ENCODE measurements at regions not wholly inside any gene's neighbourhood (a gene's known extent, or its start where the extent isn't known, plus 50 kb on each side); places are given as distances from the start of the nearest gene placed in this dataset.

DNA sequence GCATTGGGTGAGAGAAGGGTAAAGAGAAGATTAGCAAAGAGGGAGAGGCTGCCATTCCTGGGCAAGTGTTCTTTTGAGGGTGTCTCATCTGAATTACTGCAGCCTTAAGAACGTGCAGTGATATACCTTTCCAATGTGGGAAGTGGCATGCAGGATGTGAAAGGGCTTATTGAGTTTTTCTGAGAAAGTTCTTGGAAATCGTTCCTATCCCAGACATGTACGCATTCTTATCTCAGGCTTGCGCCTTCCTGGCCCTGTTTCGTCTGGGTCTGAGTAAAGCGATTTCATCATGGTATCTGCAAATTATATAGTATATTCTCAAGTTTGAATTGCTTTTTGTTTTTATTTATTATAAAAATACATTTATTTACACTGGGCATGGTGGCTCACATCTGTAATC lies 699.8 kb downstream of the TRAM1L1 start:
- no peak overlapping the region for H3K4me3 ChIP-seq (replicated peaks; ENCODE audit: insufficient read depth, low read length)
- DNase-seq (ENCODE audit: low read depth in 1 of 2, low spot score in 1 of 2), result no peak
- H3K27me3 ChIP-seq (ENCODE audit: insufficient read depth, poor library complexity, severe bottlenecking), result no peaks in the 10 kb centered on the region
- TF ChIP-seq, protein P1, sequence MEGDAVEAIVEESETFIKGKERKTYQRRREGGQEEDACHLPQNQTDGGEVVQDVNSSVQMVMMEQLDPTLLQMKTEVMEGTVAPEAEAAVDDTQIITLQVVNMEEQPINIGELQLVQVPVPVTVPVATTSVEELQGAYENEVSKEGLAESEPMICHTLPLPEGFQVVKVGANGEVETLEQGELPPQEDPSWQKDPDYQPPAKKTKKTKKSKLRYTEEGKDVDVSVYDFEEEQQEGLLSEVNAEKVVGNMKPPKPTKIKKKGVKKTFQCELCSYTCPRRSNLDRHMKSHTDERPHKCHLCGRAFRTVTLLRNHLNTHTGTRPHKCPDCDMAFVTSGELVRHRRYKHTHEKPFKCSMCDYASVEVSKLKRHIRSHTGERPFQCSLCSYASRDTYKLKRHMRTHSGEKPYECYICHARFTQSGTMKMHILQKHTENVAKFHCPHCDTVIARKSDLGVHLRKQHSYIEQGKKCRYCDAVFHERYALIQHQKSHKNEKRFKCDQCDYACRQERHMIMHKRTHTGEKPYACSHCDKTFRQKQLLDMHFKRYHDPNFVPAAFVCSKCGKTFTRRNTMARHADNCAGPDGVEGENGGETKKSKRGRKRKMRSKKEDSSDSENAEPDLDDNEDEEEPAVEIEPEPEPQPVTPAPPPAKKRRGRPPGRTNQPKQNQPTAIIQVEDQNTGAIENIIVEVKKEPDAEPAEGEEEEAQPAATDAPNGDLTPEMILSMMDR (IDR thresholded peaks at IDR 0.05; ENCODE audit: insufficient read depth, low read length), result no peak
- TF ChIP-seq GABPA (IDR thresholded peaks at IDR 0.05; ENCODE audit: low read depth) (no peak), SPI1 (IDR thresholded peaks at IDR 0.05; ENCODE audit: borderline replicate concordance, low read depth) (no peak), POLR2AphosphoS5 (IDR thresholded peaks at IDR 0.05; ENCODE audit: low read depth) (no peak)
- H3K27ac ChIP-seq (replicated peaks), result no peak overlapping the region

DNA sequence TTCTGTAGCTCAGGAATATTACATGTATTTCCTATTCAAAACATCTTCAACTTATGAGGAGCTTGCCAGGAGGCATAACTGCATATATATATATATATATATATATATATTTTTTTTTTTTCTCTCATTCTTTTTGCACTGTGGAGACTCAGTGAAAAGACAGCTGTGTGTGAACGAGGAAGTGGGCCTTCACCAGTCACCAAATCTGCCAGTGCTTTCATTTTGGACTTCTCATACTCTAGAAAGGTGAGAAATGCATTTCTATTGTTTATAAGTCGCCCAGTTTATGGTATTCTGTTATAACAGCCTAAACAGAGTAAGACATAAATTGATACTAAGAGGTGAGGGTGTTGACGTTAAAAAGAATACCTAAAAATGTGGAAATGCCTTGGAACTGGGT lies 710.6 kb downstream of the TRAM1L1 start:
- no peak for DNase-seq (ENCODE audit: low read depth in 1 of 2, low spot score in 1 of 2)
- Histone ChIP-seq H3K27me3 (ENCODE audit: insufficient read depth, poor library complexity, severe bottlenecking) (no peaks in the 10 kb centered on the region), H3K4me3 (replicated peaks; ENCODE audit: insufficient read depth, low read length) (no peak overlapping the region), H3K27ac (replicated peaks) (no peak overlapping the region)
- no peak for TF ChIP-seq GABPA (IDR thresholded peaks at IDR 0.05; ENCODE audit: low read depth)
- TF ChIP-seq, protein P1 (IDR thresholded peaks at IDR 0.05; ENCODE audit: insufficient read depth, low read length), result no peak
- TF ChIP-seq SPI1 (IDR thresholded peaks at IDR 0.05; ENCODE audit: borderline replicate concordance, low read depth), result peak; percentile 32; the same call in 1 of the 2 replicates
- no peak for TF ChIP-seq POLR2AphosphoS5 (IDR thresholded peaks at IDR 0.05; ENCODE audit: low read depth)
- TF ChIP-seq, protein P2, sequence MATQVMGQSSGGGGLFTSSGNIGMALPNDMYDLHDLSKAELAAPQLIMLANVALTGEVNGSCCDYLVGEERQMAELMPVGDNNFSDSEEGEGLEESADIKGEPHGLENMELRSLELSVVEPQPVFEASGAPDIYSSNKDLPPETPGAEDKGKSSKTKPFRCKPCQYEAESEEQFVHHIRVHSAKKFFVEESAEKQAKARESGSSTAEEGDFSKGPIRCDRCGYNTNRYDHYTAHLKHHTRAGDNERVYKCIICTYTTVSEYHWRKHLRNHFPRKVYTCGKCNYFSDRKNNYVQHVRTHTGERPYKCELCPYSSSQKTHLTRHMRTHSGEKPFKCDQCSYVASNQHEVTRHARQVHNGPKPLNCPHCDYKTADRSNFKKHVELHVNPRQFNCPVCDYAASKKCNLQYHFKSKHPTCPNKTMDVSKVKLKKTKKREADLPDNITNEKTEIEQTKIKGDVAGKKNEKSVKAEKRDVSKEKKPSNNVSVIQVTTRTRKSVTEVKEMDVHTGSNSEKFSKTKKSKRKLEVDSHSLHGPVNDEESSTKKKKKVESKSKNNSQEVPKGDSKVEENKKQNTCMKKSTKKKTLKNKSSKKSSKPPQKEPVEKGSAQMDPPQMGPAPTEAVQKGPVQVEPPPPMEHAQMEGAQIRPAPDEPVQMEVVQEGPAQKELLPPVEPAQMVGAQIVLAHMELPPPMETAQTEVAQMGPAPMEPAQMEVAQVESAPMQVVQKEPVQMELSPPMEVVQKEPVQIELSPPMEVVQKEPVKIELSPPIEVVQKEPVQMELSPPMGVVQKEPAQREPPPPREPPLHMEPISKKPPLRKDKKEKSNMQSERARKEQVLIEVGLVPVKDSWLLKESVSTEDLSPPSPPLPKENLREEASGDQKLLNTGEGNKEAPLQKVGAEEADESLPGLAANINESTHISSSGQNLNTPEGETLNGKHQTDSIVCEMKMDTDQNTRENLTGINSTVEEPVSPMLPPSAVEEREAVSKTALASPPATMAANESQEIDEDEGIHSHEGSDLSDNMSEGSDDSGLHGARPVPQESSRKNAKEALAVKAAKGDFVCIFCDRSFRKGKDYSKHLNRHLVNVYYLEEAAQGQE (IDR thresholded peaks at IDR 0.05; ENCODE audit: insufficient replicate concordance, low read depth), result no peak

DNA sequence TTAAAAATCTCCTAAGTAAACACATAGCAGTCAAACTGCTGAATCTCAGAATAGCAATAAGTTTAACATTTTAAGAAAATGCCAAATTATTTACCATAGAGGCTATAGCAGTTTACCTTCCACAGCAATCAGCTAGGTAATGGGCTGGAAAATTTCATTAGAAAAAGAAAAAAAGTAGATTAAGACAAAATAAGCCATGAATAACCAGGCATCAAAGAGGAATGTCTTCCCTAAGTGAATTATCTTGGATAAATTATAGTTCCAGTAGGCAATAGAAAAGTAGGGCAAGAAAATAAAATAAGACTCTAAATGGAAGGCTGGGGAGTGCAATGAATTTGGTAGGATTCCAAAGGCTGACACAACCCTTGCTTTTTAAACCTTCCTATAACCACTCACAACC lies 722.8 kb downstream of the TRAM1L1 start:
- H3K27me3 ChIP-seq (ENCODE audit: insufficient read depth, poor library complexity, severe bottlenecking), result no peaks in the 10 kb centered on the region
- no peak overlapping the region for H3K4me3 ChIP-seq (replicated peaks; ENCODE audit: insufficient read depth, low read length)
- no peak for DNase-seq (ENCODE audit: low read depth in 1 of 2, low spot score in 1 of 2)
- H3K27ac ChIP-seq (replicated peaks), result no peak overlapping the region
- no peak for TF ChIP-seq POLR2AphosphoS5 (IDR thresholded peaks at IDR 0.05; ENCODE audit: low read depth)
- TF ChIP-seq, protein P2 (IDR thresholded peaks at IDR 0.05; ENCODE audit: insufficient replicate concordance, low read depth), result no peak
- TF ChIP-seq, protein P1 (IDR thresholded peaks at IDR 0.05; ENCODE audit: insufficient read depth, low read length), result no peak
- TF ChIP-seq SPI1 (IDR thresholded peaks at IDR 0.05; ENCODE audit: borderline replicate concordance, low read depth), result no peak
- no peak for TF ChIP-seq GABPA (IDR thresholded peaks at IDR 0.05; ENCODE audit: low read depth)

DNA sequence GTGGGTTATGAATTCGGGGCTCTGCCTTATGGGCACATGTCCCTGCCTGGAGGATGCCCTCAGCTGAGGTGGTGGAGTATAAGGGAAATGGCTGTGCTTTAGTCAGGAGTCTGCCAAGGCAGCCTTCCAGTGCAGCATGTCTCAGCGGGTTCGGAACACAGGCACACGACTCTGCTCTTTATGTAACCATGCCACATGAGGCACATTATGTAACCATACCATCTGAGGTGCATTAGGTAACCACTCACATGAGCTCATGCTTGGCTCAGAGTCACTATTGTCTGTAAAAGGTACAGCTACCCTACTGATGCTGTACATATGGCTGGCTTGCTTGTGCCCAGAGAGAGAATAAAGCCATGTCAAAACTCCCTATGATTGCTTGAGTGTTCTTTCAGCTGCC lies 723.6 kb downstream of the TRAM1L1 start:
- Histone ChIP-seq H3K27ac (replicated peaks) (no peak overlapping the region), H3K27me3 (ENCODE audit: insufficient read depth, poor library complexity, severe bottlenecking) (no peaks in the 10 kb centered on the region), H3K4me3 (replicated peaks; ENCODE audit: insufficient read depth, low read length) (no peak overlapping the region)
- TF ChIP-seq, protein P1 (IDR thresholded peaks at IDR 0.05; ENCODE audit: insufficient read depth, low read length), result no peak
- no peak for TF ChIP-seq SPI1 (IDR thresholded peaks at IDR 0.05; ENCODE audit: borderline replicate concordance, low read depth)
- TF ChIP-seq, protein P2 (IDR thresholded peaks at IDR 0.05; ENCODE audit: insufficient replicate concordance, low read depth), result no peak
- no peak for TF ChIP-seq GABPA (IDR thresholded peaks at IDR 0.05; ENCODE audit: low read depth)
- no peak for TF ChIP-seq POLR2AphosphoS5 (IDR thresholded peaks at IDR 0.05; ENCODE audit: low read depth)
- no peak for DNase-seq (ENCODE audit: low read depth in 1 of 2, low spot score in 1 of 2)

Measured in HL-60 (cell line).